Left kidney (tissue), 1 donor: ENCODE measurements at regions not wholly inside any gene's neighbourhood (a gene's known extent, or its start where the extent isn't known, plus 50 kb on each side); places are given as distances from the start of the nearest gene placed in this dataset.
"Not testable (repeated sequence)": the region's sequence is repeated elsewhere in the genome, so short reads cannot be mapped to it uniquely, and the experiment has no call there.

Experiments
- DNase-seq: peaks from one replicate; pipeline ENCODE4 v3.0.0-alpha.2; 2013

DNA sequence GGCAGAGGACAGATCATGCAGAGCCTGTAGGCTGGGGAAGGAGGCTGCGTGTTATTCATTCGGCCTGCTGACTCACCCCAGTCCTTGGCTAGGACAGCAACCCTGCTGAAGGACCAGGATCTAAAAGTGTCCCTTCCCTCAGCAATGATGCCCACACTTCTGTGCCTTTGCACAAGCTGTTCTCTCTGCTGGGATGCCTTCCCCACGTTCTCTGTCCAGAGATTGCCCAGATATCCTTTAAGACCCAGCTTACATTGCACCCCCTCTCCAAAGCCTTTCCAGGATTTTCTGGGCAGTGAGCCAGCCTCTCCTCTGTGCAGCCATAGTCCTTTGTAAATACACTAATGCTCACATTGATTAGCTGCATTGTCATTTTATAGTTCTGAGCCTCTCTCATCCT is 99.3 kb upstream of the CHD6 start:
- DNase-seq = no peak

DNA sequence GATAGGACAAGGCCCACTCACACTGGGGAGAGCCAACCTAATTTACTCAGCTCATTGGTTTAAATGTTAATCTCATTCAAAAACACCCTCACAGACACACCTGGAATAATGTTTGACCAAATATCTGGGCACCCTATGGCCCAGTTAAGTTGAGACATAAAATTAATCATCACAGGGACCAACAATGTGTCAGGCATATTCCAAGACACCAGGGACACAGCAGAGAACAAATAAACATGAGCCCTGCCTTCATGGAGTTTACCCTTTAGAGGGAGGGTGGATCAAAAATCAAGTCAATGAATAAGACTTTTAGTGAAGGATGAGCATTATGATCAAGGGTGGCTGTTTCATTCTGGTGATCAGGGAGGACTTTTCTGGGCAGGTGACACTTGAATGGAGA is 98.7 kb upstream of the CHD6 start:
- DNase-seq = no peak

DNA sequence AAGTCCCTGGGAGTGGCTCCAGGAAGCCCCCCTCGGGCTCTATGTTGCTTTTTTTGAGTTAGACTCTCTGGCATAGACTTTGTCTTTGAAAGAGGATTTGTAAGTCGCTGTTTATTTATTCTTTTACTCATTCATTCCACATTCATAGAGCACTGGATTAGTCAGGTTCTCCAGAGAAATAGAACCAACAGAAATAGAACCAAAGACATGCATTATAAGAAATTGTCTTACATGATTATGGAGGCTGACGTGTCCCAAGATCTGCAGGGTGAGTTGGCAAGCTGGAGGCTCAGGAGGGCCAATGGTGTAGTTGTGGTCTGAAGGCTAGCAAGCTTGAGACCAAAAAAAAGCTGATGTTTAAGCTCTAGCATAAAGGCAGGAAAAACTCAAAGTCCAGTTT is 98.3 kb upstream of the CHD6 start:
- DNase-seq = no peak

DNA sequence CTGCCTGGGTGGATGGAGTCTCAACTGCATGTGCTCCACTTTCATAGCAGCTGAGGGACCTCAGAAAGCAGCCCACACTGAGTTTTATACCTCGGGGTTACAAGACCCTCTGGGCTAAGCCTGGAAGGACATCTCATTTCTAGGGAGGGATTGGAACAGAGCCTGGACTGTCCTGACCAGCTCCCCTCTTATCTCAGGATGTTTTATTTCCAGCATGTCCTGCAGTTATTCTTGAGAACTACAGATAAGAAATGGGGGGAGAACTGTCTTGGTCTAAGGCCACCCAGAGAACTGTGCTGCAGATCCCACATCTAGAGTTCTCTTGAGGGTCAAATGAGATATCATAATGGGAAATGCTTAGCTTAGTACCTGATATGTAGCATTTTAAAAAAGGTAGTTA is 97.3 kb upstream of the CHD6 start:
- no peak for DNase-seq

DNA sequence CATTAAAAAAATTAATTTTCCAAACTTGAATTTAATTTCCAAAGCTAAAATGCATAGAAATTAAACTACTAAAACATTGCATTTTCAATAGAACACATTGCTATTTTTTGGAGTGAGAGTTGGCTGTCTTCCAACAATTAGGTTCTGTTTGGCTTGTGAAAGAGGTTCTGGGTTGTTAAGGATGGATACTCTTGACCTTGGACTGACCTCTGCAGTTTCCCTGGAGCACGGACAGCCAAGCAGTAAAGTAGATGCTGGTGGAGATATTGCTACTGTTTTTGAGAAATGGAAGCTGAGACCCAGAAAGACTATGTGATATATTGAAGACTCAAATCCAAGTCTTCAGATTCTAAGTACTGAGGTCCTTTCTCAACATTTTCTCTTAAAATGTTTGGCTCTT is 95.9 kb upstream of the CHD6 start:
- DNase-seq = no peak

DNA sequence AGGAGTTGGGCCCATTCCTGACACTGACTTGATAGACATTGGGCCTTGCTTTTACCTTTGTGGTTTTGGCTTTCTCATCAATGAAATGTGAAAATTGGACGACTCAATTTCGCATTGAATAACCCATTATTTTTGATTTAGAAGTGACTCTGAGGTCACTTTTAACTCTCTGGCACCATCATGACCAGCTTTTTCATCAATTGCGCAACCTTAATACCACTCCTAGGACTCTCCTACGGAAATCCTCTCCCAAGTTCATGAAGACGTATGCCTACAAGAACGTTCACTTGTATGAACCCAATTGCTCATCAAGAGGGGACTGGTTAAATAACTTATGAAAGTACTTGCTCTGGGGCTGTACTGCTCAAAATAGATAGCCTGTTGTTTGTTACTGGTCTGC is 86.7 kb upstream of the CHD6 start:
- DNase-seq = no peak

DNA sequence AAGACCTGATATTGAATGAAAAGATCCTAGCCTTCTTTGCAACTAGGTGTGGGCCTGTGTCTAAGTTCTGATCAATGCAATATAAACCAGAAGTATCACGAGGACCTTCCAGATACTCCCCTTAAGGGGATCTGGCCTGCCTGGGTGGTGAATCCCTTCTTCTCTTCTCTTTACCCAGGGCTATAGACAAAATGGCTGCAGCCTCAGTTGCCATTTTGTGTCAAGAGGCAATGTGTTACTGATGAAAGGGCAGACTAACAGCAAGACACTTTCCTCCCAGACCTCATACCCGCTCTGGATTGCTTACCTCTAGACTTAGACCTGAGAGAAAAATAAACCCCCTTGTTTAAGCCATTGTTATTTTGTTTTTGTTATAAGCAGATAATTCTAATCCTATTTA is 84.5 kb upstream of the CHD6 start:
- DNase-seq = no peak

DNA sequence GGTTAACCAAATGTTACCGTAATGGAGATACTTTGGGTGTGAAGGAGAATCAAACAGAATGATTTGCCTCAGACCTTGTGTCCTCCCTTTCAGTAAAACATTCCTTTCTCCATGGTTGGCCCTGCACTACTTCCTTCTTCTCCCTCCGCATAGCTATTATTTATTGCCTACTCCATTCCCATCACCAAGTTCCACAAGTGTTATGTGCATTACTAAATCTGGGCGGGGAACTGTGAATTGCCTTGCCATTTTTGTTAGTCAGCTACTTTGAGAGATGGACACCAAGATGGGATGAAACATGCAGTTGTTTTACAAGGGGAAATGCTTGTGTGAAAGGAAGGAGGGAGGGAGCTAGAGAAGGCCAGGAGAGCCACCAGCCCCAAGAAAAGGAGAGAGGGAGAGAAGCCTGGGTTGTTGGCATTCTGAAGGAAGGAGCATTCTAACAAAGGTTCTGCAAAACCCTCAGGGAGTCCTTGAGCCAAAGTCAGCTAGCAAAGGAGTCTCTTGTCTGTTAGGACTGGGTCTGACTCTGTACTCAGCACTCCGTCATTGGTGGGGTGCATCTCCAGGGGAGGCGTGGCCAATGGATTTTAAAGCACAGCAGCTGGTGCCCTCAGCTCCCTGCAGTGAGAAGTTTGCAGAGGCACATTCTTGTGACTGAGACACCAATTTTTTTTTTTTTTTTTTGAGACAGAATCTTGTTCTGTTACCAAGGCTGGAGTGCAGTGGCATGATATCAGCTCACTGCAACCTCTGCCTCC is 83.6 kb upstream of the CHD6 start:
- no peak for DNase-seq

DNA sequence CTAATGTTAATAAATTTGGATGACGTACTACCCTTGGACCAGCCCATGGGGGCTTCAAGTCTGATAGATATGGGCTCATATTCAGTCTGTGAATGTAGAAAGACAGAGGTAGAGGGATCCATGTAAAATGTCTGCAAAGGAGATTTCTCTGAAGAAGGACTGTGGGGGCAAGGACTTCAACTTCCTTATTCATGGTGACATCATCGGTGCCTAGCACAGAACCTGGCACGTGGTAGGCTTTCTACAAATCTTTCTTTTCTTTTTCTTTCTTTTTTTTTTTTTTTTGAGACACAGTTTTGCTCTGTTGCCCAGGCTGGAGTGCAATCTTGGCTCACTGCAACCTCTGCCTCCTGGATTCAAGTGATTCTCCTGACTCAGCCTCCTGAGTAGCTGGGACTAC is 81.5 kb upstream of the CHD6 start:
- not testable (repeated sequence) for DNase-seq

DNA sequence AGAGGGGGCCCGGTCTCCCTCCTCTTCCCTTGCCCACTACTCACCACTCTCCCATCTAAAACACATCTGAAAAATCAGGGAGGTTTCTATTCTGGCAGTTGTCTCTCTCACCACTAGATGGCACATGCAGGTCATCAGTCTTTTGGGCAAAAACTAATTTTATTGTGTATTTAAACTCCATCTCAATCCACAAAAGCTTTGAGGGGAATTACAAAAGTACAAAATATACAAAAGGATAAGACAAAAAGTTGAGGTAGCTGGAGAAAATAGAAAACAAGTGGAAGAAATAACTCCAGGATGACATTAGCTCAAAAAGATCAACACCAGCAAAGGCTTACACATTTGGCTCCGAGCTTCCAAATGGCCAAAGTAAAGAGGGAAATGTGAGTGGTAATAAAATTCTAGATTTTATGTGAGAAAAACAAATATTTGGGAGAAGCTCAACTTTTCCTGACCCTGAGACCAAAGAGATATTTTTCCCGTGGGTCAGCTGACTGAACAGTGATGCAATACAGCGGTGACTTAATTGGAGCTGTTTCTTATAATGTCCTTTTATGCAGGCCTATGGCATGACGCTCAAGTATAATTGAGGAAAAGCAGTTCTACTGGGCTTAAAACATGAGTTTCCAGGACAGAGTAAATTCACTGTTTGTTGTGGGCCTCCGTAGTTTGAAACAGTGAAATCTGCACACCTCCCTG is 79.8 kb upstream of the CHD6 start:
- peak; percentile 14 for DNase-seq

DNA sequence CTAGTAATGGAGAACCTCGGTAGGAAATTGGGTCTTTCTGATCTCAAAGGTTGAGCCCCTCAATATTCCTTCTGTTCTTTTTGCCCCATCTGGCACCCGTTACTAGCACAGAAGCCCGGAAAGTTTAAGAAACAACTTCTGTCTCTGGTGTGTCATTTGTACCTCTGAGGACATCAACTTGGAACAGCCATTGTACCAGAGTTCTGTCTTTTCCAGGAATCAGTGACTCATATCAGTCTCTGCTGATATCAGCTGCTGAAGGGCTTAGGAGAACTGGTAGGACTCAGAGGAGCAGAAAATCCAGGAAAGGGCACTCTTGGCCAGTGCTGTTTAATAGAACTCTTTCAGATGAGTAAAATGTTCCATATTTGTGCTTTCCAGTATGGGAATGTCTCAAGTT is 78.3 kb upstream of the CHD6 start:
- no peak for DNase-seq

DNA sequence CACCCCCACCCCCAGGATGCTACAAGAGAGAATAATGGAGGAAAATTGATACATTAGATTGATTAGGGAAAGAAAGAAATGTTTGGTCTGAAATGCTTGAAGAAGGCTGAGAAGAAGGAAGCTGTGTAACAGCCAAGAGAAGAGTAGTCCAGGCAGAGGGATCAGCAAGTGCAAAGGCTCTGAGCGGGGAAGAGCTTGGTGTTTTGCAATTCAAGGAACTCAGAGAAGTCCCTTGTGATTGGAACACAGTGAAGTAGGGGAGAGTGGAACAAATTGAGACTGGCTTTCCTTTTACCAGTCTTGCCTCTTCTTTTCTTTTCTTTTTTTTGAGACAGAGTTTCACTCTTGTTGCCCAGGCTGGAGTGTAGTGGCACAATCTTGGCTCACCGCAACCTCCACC is 76.6 kb upstream of the CHD6 start:
- DNase-seq = no peak

DNA sequence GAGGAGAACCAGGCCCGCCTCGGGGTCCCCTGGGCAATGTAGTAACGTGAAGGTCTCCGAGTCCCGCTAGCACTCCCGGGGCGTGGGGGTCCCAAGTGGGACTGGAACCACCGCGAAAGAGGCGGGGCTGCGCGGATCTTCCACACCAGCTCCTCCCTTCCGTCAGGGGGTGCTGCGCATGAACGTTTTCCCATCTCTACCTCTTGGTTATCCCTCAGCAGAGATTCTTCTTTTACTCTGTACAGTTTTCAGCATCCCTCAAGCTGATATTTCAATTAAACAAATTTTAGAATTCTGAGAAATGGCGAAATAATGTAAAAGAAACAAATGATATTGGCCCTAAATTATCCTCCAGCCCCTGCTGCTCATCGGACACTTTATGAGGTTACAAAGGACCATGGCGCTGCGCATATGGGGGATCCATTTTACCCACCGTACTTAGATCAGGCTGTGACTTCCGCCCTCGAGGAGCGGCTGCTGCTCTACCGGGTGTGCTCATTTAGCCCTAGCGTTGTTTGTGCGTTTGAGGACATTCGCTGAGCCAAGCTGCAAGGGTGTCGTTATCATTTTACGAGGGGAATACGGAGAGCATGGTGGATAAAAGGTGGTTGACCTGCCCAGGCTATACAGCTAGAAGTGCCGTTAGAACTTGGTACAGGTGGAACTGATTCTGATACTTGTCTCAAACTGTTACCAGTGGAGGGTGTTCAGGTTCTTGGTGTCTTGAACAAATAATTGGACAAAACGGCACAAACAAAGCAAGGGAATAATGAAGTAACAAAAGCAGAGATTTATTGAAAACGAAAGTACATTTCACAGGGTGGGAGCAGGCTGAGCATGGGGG is 75.2 kb upstream of the CHD6 start:
- peak; percentile 90 for DNase-seq

DNA sequence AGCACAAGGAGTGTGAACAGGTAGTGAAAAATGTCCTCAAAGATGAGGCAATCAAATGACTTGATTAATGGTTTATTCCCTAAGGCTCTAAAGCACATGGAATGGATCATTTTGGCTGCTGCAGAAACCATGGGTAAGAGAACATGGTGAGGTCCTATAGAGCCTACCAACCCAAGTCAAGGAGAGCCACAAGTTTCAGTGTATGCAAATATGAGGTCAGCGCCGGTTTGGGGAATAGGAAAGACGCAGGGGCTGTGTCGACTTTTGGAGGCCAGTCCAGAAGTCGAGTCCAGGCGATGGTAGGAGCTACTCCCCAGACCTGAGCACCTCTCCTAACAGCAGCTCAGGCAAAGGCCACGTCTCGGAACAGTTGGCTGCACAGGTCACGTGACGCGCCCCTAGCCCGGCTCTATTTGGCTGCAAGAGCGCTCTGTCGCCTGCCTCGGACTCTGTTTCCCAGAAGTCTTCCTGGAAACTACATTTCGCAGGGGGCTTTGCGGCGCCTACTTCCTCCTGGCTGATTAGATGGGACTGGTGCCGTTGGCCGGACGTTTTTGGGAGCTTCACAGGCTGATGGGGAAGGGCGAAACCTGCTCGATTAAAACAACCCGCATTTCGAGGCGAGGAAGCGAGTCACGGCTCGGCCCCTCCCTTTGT is 74.4 kb upstream of the CHD6 start:
- DNase-seq = peak; percentile 84

DNA sequence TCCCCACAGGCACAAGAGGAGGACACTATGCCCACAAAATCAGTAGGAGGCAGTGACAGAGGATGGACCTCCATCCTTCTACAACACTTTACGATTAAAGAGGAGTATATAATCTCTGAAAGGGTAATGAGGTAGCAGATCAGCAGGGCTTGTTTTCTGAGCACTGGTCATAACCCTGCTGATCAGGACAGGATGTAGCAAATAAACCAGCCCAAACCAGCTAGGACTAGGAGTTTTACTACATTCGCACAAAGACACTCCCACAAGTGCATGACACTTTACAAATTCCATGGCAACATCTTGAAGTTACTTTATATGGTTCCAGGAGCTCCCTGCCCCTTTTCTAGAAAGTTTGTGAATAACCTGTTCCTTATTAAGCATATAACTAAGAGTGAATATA is 73.3 kb upstream of the CHD6 start:
- DNase-seq = no peak

DNA sequence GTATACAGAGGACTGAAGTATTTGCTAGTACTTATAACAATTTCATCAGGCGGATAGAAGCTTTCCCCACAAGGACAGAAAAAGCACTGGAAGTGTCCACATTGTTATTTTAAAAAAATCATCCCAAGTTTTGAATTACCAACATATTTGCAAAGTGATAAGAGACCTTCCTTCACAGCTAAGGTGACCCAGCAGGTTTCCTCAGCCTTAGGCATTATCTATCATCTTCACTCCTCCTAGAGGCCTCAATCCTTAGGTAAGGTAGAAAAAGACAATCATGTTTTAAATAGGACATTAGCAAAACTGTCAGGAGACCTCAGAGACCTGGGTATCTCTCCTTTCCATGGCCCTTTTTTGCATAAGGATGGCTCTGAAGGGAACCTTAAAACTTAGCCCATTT is 72.5 kb upstream of the CHD6 start:
- DNase-seq = no peak

DNA sequence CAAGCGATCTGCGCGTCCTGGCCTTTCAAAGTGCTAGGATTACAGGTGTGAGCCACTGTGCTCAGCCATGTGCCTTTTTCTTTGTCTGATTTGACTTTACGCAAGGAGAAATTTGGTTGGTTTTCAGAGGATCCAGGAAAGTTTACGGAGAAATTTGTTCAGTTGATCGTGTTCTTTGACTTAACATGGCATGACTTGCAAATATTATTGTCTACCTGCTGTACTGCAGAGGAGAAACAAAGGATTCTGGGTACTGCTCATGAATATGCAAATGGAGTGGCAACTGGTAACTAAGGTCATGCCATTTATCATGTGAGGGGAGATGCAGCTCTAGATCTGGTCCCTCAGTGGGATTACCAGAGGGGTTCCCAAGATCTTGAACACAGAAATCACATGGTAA is 68.8 kb upstream of the CHD6 start:
- no peak for DNase-seq

DNA sequence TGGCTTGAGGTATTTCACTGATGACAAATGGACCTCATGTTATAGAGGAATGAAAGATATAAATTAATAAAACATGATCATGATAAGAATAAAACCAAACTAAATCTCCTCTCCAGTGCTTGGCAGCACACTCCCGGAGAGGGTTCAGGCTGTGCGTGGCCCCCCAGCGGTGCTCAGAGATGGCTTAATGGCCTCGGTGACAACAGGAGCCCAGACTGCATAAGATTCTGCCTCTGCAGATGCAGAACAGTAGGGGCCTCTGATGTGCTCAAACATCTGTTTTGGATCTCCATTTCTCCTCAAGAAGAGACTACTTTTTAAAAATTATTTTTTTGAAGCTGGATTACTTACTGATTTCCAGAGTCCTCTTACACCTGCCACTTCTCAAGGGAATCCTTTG is 67.0 kb upstream of the CHD6 start:
- not testable (repeated sequence) for DNase-seq

DNA sequence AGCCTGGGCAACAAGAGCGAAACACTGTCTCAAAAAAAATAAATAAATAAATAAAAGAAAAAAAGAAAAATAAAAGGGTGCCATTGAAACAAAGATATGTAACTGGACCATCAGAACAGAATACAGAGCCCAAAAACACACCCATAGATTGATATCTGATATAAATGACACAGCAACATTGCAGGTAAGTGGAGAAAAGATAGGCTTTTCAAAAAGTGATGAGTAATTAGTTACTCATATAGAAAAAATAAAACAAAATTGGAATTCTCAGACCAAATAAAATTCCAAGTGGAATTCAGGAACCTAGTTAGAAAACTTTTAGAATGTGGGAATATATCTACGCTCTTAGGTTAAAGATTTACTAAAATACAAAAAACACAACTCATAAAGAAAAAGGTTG is 60.6 kb upstream of the CHD6 start:
- no peak for DNase-seq

DNA sequence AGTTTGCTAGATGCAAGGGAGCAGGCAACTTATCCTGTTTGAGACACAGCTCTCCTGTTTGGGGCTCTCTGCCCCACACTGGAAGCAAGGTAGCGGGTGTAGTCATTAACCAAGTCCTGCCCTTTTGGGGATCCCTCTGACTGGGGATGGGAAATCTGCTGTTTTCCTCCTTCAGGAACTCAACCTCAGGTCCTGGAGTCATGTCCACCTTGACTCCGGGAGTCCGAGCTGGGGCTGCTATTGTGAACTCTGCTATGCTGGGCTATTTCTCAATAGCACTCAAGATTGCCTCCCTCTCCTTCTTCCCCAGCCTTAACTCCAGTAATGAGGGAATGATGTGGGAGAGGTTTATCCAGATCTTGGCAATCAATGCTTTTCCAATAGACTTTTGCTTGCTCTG is 54.1 kb upstream of the CHD6 start:
- DNase-seq = no peak

DNA sequence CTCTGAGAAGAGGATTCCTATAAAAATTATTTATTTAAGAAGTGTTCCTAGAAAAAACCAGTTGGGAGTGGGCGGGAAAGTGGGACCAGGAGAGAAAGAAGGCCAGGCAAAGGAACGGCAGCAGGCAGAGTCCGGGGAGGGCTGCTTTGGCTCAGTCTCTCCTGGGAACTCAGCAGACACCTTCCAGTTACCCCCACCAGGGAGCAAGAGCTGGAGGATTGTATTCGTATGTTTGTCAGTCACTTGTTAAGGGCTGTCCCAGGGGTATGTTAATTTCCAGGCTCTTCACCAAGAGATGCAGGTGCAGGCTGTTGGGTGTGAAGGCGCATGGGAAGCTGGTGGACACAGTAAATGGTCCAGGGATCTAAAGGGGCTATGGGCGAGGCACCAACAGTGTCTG is 53.0 kb upstream of the CHD6 start:
- no peak for DNase-seq

DNA sequence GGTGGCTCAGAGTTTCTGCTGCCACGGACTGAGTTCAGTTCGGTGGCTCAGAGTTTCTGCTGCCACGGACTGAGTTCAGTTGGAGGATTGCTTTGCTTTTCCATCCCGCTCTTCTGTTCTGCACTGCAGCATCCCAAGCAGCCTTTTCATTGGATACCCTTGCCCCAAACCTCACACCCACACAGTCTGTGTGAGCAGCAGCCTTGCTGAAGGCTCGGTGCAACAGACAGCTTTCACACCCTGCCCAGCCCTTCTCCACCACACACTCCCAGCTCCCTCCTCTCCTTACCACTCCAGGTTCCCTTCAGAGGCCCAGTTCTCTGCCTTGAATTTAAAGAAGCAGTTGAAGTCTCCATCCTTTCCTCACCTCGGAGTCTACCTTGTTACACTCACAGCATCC is 52.5 kb upstream of the CHD6 start:
- no peak for DNase-seq
